GM19240 (cell line): ENCODE measurements at regions not wholly inside any gene's neighbourhood (a gene's known extent, or its start where the extent isn't known, plus 50 kb on each side); places are given as distances from the start of the nearest gene placed in this dataset.
"Not testable (repeated sequence)": the region's sequence is repeated elsewhere in the genome, so short reads cannot be mapped to it uniquely, and the experiment has no call there.

Experiments used
- DNase-seq: peaks from one replicate; pipeline ENCODE4 v3.0.0; 2011; ENCODE audit warnings: low spot score; ENCODE audit not compliant: insufficient read length

DNA sequence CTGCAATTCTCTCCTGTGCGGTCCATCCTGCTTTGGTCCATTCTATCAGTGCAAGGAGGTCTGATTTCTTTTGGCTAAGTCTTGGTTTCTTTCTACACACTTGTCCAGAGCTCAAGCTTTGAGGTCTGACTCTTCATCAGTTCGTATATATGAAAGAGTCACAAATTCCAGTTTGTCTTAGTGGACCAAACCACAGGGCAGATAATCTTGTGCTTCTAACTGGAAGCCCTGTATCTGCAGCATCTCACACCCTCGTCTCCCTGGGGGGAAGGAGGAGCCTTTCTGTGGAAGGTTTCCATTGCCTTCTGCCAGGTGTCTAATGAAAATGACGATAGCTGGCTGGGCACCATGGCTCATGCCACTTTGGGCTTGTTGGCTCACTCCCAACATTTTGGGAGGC lies 148.5 kb downstream of the SPP2 start:
- no peak for DNase-seq

DNA sequence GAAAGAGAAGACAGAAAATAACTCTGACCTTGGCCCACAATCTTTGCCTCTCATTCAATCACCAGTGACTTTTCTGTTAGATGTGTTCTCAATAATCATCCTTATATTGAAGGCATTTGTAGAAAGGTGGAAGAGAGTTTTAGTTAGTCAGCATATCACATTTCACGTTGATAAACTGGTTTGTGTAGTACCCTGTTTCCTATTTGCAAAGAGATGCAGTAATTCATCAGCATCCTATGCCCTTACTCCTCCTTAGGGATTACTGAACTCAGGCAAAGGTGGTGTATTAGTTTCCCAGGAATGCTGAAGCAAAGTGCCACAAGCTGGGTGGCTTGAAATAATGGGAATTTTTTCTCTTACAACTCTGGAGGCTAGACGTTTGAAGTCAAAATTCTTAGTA lies 145.0 kb downstream of the SPP2 start:
- no peak for DNase-seq

DNA sequence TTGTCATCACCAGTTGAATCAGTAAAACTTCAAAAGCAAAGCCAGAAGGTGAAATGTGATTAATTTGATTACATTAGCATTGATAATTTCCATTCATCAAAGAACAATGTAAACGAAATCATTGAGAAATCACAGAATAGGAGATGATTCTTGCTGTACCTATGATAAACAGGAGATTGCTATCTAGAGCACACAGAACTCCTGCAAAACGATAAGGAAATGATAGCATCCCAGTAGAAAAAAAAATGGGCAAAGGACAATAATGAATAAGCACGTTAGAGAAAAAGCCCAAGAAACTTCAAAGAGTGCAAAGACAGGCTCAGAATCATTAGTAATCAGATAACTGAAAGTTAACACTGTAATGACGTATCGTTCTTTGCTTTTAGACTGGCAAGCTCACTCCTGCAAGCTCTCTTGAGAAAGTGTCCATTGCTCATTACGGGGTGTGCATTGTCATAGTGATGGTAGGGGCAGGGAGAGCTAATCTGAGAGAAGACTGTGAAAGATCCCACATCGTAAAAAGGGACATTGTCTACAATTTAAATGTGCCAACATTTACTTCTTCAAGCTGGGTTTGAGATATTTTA lies 143.6 kb downstream of the SPP2 start:
- no peak for DNase-seq

DNA sequence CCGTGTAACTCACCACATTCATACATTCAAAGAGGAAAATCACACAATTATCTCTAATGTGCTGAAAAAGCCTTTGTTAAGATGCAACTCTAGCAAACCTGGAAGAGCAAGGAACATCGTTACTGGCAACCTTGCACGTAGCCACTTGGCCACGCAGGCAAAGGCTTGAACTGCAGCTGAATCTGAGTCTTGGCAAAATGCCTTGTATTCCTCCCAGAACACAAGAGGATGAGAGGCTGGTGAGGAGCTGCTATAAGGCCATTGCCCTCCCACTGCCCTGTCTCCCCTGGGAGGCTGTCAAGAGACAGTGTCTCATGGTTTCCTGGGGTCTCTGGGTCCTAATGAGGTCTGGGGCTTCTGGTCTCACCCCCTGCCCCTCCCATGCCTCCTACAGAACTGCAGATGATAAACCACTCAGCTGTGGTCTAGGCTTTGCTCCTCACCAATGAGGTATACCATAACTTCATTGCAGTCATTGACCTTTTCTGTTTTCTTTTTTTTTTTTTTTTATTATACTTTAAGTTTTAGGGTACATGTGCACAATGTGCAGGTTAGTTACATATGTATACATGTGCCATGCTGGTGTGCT lies 141.4 kb downstream of the SPP2 start:
- no peak for DNase-seq

DNA sequence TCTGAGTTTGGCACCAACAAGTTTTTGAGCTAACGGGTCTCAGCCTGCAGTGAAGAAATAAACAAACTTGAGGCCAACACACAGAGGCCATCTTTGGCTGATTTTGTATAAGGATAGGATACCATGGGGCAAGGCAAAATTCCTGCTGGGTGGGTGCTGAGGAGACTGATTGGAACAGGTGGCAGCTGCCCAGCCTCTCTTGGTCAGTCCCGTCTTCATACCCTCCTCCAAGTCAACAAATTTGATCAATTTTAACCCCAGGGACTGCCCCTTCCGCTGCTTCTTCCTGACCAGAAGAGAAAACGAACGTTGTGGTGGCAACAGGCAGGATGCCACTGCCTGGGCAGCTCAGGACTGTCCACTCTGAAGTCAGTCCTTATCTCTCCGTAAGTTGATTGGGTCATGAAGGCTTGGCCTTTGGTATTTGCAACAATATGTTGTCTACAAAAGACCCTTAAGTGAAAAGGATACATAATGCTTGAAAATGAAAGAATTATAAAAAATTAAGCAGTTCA lies 139.3 kb downstream of the SPP2 start:
- DNase-seq, result no peak

DNA sequence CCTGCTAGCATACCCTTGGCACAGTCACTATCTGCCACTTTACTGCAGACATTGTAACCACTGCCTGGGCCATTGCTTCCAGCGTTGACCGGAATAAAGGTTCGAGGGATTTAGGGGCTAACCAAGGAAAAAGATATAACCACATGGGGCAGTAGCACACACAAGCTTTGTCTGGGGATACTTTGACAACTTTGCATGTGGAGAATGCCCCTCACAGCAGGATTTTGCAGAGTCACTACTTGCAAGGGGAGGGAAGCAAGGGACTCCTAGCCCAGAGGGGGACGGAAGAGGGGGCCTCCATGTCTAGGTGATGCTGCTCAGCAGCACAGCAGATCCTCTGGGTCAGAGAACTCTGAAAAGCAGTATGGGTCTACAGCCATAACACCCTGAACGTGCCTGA lies 138.7 kb downstream of the SPP2 start:
- DNase-seq, result no peak

DNA sequence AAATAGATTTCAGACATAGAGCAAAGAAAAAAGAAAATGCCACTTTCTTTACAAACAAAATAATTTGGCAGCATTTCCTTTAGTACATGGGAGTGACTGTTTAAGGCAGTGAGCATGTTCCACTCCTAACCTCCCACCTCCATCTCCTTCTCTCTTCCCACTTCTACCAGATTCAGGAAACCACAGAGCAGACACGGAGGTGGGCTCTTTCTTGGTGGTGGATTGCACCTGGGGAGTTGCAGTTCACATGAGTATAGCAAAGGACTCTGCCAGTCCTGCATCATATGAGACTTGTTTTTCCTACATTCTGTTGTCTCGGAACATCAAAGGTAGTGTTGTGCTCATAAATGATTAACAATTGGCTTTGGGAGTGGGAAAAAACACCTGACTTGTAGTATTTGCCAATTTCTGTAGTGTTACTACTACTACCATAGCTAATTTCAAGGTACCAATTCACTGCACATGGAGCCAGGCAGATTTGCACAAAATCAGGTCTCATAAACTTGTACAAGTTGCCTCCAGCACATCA lies 137.2 kb downstream of the SPP2 start:
- no peak for DNase-seq

DNA sequence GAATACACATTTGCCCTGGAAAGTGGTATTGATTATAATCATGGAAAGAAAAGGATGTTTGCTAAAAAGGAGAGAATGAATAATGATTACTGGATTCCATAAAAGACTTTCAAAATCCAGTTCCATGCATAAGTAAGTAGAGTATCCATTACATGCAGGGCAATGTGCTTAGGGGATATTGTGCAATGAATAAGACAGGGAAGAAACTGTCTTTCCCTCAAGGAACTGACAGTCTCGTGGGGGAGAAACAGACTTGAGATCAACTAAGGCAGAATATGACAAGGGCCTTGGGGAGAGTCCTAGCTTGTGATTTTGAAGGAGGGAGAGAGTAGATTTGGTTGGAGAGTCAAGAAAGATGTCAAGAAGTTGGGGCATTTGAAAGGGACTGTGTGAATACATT lies 130.6 kb downstream of the SPP2 start:
- DNase-seq, result no peak

DNA sequence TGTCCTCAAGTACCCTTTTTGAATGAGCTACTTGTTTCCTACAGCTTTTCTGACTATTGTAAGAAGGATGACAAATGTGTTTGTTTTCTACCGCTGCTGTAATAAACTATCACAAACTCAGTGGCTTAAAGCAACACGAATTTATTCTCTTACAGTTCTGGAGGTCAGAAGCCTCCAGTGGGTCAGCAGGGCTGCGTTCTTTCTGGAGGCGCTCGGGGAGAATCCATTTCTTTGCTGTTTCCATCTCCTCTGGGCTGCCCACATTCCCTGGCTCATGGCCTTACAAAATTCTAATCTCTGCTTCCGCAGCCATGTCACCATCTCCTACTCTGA lies 128.5 kb downstream of the SPP2 start:
- no peak for DNase-seq

DNA sequence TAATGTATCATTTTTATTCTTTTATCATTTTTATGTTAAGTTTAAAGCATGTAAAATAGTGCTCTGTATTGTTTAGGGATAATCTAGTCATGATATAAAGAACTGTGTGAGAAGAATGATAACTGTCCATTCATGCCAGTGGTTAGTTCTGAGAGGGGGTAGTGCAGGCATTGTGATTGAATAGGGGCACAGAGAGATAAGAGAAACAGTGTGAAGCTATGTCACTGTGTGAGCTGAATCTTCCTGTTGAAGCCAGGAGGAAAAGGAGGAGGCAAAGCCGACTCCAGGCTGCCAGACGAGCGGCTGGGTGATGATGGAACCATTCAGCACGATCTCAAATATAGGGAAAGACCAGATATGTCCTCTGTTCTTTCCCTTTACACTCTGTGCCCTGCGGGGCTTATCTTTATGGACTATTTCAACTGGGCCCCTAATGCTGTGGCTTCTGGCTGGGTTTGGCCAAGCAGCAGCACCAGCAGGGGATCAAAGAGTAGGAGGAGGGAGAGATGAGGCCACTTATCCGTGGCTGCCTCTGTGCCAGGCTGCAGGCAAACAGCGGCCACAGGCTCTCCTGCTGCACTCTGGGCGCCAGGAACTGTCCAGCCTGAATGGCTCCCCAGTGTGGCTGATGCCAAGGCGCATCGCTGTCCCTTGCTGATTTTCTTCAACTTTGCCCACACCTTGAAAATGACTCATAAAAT lies 128.0 kb downstream of the SPP2 start:
- no peak for DNase-seq

DNA sequence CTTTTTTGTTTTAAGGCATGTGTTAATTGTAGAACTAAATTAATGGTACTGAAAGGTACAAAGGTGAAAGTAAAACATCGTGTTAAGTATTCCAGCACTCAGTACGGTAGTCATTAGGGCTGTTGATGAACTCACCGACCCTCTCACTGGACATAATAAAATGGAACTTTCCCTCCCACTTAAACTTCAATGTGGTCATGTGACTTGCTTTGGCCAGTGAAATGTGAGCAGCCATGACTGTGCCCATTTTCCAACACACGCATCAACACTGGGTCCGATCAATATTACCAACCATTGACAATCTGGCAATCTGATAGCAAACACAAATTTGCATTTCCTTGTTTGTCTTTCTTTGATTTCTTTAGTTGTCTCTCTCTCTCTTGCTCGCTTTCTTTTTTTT lies 125.1 kb downstream of the SPP2 start:
- no peak for DNase-seq

DNA sequence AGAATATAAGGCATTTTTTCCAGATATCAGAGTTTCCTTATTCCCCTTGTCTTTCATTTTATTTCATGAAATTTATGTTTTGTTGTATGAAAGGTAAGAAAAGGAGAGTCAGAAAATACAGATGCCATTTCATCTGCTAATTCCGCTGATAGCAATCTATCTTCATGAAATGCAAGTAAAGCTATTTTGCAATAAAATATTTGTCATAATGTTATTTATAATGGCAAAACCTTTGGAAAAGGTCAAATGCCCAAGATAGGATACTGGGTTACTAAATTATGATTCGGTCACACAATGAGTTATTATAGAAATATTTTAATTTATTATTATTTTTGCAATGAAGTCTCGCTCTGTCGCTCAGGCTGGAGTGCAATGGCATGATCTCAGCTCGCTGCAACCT lies 124.2 kb downstream of the SPP2 start:
- DNase-seq, result no peak

DNA sequence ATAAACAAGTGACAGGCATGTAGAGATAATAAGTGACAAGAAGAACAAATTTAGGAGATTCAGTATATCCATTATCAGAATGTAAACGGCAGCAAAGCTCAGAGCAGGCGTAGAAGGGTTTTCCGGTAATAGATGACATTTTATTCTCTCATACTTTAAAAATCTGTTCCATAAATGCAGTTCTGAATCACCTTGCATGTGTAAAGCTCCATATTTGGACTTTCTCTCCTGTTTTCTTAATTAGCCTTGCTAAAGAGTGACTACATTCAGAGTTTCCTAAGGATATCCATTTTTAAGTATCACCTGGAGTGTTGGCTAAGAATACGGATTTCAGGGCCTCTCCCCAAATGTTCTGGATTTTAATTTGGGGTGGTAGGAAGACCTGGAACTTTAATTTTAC lies 122.0 kb downstream of the SPP2 start:
- no peak for DNase-seq

DNA sequence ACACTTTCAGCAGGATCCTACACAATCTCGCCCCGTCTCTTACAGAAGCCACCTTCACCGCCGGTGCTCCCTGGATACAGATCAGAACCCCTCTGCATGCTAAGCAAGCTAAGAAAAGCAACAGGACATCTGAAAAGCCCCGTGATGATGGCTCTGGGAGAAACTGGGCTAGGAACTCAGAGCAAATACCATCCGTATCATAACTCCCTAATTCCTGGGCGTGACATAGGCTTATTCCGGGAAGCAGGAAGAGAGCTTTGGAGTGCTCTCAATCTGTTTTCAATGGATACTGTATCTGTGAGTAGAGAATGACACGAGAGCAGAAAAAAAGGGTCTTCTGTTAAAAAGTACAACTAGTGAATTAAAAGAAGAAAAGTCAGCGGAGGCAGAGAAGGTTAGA lies 121.6 kb downstream of the SPP2 start:
- DNase-seq, result no peak

DNA sequence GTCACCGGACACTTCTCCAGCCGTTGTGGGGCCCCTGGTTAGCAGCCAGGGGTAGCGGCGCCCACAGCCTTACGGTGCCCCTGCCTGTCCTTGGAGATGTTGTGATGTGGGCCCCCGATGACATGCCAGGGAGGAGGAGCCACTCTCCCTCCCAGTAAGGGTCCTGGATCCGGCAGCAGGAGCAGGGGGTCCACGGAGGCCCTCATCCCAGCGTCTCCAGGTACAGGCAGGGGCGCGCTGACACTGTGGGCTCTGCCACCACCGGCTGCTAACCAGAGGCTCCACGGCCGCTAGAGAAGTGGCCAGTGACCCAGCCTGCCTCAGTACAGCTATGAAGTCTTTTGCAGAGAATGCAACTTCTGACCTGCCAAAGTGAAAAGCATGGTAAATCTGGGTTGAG lies 121.2 kb downstream of the SPP2 start:
- no peak for DNase-seq

DNA sequence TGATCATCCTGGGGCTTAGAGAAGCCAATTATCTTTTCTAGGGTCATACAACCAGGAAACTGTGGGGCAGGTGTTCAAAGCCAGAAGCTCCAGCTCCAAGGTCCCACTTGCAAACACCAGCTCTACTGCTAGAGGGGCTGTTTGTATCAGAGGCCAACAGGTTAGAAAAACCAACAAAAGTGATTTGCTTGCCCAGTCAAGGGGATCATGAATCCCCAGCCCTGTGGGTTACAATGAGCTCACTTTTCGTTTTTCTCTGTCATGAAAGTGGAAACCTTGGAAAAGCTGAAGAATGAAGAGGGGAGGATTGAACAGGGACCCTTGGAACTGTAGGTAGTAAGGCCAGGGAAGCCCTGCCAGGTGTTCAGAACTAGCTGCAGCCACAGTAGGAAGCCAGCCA lies 119.2 kb downstream of the SPP2 start:
- DNase-seq, result no peak

DNA sequence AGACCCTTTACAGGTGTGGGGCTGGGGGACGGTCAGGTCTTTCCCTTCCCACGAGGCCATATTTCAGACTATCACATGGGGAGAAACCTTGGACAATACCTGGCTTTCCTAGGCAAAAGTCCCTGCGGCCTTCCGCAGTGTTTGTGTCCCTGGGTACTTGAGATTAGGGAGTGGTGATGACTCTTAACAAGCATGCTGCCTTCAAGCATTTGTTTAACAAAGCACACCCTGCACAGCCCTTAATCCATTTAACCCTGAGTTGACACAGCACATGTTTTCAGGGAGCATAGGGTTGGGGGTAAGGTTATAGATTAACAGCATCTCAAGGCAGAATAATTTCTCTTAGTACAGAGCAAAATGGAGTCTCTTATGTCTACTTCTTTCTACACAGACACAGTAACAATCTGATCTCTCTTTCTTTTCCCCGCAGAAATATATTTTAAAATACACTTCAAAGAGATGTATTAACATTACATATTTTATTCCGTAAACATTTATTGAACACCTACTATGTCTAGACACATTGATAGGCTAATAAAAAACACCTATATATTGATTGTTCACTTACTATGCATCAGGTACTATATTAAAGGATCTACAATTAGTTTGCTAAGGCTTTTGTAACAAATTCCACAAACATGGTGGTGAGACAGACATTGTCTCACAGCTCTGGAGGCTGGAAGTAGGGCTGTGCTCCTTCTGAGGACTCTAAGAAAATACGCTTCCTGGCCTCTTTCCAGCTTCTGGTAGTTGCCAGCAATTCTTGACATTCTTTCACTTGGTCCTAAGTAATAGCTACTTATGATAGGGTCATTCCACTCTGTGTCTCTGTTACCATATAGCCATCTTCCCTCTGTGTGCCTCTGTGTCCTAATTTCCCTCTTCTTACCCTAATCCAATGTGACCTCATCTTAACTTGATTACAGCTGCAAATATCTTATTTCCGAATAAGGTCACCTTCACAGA lies 118.4 kb downstream of the SPP2 start:
- not testable (repeated sequence) for DNase-seq

DNA sequence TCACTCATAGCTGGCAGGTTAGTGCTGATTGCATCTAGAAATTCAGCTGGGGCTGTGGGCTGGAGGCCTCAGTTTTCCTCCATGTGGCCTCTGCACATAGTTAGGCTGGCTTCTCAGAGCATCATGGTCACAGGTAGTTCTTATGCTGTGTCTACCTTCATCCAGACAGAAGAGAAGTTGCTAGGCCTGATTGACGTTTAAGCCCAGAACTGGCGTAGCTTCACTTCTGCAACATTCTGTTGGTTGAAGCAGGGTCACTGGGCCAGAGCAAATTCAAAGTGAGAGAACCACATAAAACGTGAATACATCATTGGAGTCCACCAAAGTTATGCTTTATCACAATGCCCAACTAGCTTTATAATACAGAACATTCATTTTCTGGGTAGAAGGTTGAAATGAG lies 116.0 kb downstream of the SPP2 start:
- DNase-seq, result no peak

DNA sequence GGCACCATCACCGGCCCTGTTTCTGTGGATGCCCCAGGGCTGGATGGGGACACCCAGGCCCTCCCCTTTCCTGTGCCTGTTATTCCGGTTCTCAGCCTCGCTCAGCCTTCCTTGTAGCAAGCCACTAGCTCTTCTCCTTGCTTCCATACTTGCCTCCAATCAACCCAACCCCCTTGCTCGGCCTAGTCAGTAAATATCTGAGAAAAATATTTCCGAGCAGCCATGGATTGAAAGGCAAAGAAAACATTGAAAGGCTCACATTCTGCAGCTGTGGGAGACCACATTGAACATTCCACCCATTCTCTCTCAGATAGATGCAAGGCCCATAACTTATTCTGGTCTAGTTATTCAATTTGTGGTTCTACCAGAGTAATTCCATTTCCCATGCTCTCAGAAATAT lies 114.9 kb downstream of the SPP2 start:
- no peak for DNase-seq

DNA sequence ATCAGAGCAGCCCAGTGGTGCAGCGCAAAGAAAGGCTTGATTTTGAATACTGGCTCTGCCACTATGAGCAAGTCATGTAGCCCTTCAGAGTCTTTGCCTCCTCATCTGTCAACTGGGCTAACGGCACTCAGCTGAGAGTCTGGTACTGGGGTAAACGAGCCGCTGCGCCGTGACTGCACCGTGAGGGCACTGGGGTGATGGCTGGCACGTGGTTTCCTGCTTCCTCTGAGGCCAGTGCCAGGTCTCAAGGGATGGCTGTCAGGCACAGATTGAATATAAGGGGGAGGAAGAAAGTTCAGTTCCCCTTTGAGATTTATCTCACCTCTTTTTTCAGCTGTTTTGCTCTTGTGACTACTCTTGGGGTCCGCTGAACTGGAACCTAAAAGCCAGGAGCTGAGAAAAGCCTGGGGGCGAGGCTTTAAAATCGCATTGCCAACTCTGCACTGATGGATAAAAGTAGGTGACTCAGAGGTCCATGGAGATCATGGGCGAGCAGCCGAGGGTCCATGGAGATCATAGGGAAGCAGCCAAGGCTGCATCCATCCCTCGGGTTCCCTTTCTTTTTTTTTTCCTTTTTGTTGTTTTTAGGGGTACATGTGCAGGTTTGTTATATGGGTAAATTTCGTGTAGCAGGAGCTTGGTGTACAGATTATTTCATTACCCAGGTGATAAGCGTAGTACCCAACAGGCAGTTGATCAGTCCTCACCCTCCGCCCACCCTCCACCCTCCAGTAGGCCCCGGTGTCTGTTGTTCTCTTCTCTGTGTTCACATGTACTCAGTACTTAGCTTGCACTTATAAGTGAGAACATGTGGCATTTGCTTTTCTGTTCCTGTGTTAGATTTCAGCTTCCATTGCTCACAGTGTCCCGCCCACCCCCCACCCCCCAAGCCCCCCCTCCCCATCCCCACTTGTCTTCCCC lies 114.3 kb downstream of the SPP2 start:
- DNase-seq, result no peak
